ENCODE measurements at regions not wholly inside any gene's neighbourhood (a gene's known extent, or its start where the extent isn't known, plus 50 kb on each side); places are given as distances from the start of the nearest gene placed in this dataset.

DNA sequence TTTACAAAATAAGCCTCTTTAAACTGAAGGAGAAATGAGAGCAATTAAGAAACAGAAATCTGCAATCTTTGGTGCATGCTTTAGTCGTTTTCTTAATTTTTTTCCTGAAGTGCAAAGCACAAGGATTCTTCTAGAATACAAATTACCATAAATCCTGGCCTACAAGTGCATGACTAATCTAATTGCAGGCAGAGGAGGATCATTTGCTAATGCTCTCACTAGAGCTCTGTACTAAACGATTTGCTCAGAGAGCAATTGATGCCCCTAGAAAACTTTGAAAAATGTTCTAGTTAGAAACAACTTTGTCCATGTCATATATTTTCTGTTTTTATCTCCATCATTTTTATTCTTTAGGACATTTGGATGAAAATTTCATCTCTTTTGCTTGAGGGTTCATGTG is 193.2 kb downstream of the POU4F1 start:
- no peaks in the 10 kb centered on the region for H3K9me3 ChIP-seq (ENCODE audit: control insufficient read depth in 4 of 4, insufficient read depth in 3 of 4, low read length in 3 of 4)
- H3K4me1 ChIP-seq (ENCODE audit: control insufficient read depth in 5 of 5, insufficient read depth in 5 of 5, low read length in 5 of 5) = peaks cover 0 to 5% (median 0%) of the 10 kb centered on the region in 5 donors
- 42 to 57% methylated on average over 2 of the region's 2 CpGs for WGBS, 2 donors
- TF ChIP-seq, protein P1, sequence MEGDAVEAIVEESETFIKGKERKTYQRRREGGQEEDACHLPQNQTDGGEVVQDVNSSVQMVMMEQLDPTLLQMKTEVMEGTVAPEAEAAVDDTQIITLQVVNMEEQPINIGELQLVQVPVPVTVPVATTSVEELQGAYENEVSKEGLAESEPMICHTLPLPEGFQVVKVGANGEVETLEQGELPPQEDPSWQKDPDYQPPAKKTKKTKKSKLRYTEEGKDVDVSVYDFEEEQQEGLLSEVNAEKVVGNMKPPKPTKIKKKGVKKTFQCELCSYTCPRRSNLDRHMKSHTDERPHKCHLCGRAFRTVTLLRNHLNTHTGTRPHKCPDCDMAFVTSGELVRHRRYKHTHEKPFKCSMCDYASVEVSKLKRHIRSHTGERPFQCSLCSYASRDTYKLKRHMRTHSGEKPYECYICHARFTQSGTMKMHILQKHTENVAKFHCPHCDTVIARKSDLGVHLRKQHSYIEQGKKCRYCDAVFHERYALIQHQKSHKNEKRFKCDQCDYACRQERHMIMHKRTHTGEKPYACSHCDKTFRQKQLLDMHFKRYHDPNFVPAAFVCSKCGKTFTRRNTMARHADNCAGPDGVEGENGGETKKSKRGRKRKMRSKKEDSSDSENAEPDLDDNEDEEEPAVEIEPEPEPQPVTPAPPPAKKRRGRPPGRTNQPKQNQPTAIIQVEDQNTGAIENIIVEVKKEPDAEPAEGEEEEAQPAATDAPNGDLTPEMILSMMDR (IDR thresholded peaks at IDR 0.05; ENCODE audit: control extremely low read depth, extremely low read depth) = no peak
- no peak for ATAC-seq (ENCODE audit: insufficient read depth, low FRiP score)
- DNase-seq = no peak
- H3K27me3 ChIP-seq (ENCODE audit: control insufficient read depth in 3 of 3, insufficient read depth in 3 of 3, low read length in 2 of 3) = no peaks in the 10 kb centered on the region
- H3K36me3 ChIP-seq (ENCODE audit: control insufficient read depth in 4 of 4, insufficient read depth in 4 of 4, low read length in 4 of 4) = no peaks in the 10 kb centered on the region
- H3K4me3 ChIP-seq = no peak overlapping the region
- H3K27ac ChIP-seq (ENCODE audit: low read depth in 1 of 2, low read length in 1 of 2) = no peak overlapping the region
- no peak overlapping the region for H3K9ac ChIP-seq (ENCODE audit: insufficient read depth in 1 of 2, low read length in 2 of 2)

DNA sequence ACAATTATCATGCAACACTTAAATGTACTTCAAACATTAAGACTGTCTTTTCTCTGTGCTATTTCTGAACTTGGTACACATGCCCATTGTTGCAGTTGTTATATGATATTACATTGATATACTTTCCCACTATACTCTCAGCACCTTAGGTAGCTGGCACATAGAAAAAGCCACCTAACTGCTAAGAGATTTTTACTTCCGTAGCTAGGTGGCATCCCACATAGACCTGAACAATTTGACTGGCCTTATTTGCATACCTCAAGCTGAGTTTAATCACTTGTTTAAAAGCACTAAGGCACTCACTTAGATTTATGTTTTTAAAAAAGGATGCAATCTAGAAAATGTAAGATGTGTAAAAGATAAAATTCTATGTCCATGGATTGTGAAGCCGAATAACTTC is 194.2 kb downstream of the POU4F1 start:
- no peak for ATAC-seq (ENCODE audit: insufficient read depth, low FRiP score)
- no peak overlapping the region for H3K27ac ChIP-seq (ENCODE audit: low read depth in 1 of 2, low read length in 1 of 2)

DNA sequence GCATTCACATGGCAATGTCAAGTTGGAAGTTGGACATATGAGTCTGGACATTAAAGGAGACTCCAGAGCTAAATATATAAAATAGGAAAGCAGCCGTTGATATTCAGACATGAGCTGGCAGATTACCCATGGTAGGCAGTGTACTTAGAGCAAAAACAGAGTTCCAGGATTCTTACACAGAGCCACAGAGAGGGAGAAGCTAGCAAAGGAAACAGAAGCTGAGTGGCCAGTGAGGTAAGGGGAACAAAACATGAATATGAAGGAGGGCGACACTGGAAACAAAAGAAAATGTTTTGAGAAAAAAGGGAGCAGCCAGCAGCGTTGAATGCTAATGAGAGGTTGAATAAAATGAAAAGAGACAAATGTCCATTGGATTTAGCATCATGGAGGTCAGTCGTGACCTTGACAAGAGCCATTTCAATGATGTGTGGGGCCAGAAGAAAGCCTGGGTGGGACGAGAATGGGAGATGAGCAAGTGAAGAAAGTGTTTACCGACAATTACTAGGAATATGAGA is 198.4 kb downstream of the POU4F1 start:
- H3K36me3 ChIP-seq (ENCODE audit: control insufficient read depth in 4 of 4, insufficient read depth in 4 of 4, low read length in 4 of 4) = no peaks in the 10 kb centered on the region
- TF ChIP-seq, protein P1 (IDR thresholded peaks at IDR 0.05; ENCODE audit: control extremely low read depth, extremely low read depth) = no peak
- no peak overlapping the region for H3K4me3 ChIP-seq
- DNase-seq (no peak), ATAC-seq (ENCODE audit: insufficient read depth, low FRiP score) (no peak)
- H3K9ac ChIP-seq (ENCODE audit: insufficient read depth in 1 of 2, low read length in 2 of 2) = no peak overlapping the region
- H3K4me1 ChIP-seq (ENCODE audit: control insufficient read depth in 5 of 5, insufficient read depth in 5 of 5, low read length in 5 of 5) = peaks cover 0 to 2% (median 0%) of the 10 kb centered on the region in 5 donors
- 56 to 92% methylated on average over 6 of the region's 6 CpGs for WGBS, 2 donors
- H3K27me3 ChIP-seq (ENCODE audit: control insufficient read depth in 3 of 3, insufficient read depth in 3 of 3, low read length in 2 of 3) = no peaks in the 10 kb centered on the region
- no peak overlapping the region for H3K27ac ChIP-seq (ENCODE audit: low read depth in 1 of 2, low read length in 1 of 2)
- H3K9me3 ChIP-seq (ENCODE audit: control insufficient read depth in 4 of 4, insufficient read depth in 3 of 4, low read length in 3 of 4) = no peaks in the 10 kb centered on the region

More for the DNA sequence above, 194.2 kb downstream of the POU4F1 start:
- TF ChIP-seq, protein P1 (IDR thresholded peaks at IDR 0.05; ENCODE audit: control extremely low read depth, extremely low read depth) = no peak
- no peak for DNase-seq
- H3K27me3 ChIP-seq (ENCODE audit: control insufficient read depth in 3 of 3, insufficient read depth in 3 of 3, low read length in 2 of 3) = no peaks in the 10 kb centered on the region
- H3K9ac ChIP-seq (ENCODE audit: insufficient read depth in 1 of 2, low read length in 2 of 2) = no peak overlapping the region
- H3K9me3 ChIP-seq (ENCODE audit: control insufficient read depth in 4 of 4, insufficient read depth in 3 of 4, low read length in 3 of 4) = no peaks in the 10 kb centered on the region
- H3K4me3 ChIP-seq = no peak overlapping the region
- no peaks in the 10 kb centered on the region for H3K36me3 ChIP-seq (ENCODE audit: control insufficient read depth in 4 of 4, insufficient read depth in 4 of 4, low read length in 4 of 4)
- H3K4me1 ChIP-seq (ENCODE audit: control insufficient read depth in 5 of 5, insufficient read depth in 5 of 5, low read length in 5 of 5) = peaks cover 0 to 5% (median 0%) of the 10 kb centered on the region in 5 donors
- 73 to 74% methylated on average over 2 of the region's 2 CpGs for WGBS, 2 donors
